PC-3 (cell line): ENCODE measurements at regions not wholly inside any gene's neighbourhood (a gene's known extent, or its start where the extent isn't known, plus 50 kb on each side); places are given as distances from the start of the nearest gene placed in this dataset.

Source experiments
- CTCF ChIP-seq: fragments of 300-600 bp; sonication (generic); conservative IDR thresholded peaks from 2 replicates; pipeline ENCODE4 v1.5.1; 2017; ENCODE audit warnings: antibody characterized with exemption, low read depth, mild to moderate bottlenecking, low read length
- EZH2 ChIP-seq: fragments of 300-600 bp; sonication (generic); IDR thresholded peaks from one replicate; pipeline ENCODE4 v1.6.1; 2017; ENCODE audit warnings: antibody characterized with exemption, mild to moderate bottlenecking, low read length; ENCODE audit not compliant: unreplicated experiment
- EZH2phosphoT487 ChIP-seq: fragments of 300-600 bp; sonication (generic); IDR thresholded peaks from 2 replicates; pipeline ENCODE4 v1.6.1; 2018; ENCODE audit warnings: mild to moderate bottlenecking, antibody characterized with exemption, low read length, borderline replicate concordance

GRCh38 chr7:51452694-51453093 is 136.1 kb upstream of the COBL start:
- TF ChIP-seq EZH2phosphoT487 (no peak), CTCF (no peak), EZH2 (no peak)
